ENCODE measurements at regions not wholly inside any gene's neighbourhood (a gene's known extent, or its start where the extent isn't known, plus 50 kb on each side); places are given as distances from the start of the nearest gene placed in this dataset.

DNA sequence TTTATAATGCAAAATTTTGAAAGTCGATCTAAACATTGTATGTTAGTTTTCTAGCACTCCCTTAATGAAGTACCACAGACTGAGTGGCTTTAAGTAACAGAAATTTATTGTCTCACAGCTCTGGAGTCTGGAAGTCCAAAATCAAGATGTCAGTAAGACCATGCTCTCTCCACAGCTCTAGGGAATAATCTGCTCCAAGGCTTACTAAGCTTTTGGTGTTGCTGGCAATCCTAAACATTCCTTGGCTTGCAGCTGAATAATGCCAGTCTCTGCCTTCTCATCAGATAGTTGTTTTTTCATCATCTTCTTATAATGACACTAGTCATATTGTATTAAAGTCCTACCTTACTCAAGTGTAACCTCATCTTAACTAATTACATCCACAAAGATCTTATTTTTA is 102.2 kb downstream of the RASSF9 start:
- TF ChIP-seq, protein P1, sequence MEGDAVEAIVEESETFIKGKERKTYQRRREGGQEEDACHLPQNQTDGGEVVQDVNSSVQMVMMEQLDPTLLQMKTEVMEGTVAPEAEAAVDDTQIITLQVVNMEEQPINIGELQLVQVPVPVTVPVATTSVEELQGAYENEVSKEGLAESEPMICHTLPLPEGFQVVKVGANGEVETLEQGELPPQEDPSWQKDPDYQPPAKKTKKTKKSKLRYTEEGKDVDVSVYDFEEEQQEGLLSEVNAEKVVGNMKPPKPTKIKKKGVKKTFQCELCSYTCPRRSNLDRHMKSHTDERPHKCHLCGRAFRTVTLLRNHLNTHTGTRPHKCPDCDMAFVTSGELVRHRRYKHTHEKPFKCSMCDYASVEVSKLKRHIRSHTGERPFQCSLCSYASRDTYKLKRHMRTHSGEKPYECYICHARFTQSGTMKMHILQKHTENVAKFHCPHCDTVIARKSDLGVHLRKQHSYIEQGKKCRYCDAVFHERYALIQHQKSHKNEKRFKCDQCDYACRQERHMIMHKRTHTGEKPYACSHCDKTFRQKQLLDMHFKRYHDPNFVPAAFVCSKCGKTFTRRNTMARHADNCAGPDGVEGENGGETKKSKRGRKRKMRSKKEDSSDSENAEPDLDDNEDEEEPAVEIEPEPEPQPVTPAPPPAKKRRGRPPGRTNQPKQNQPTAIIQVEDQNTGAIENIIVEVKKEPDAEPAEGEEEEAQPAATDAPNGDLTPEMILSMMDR (IDR thresholded peaks at IDR 0.05; ENCODE audit: low read depth, low read length), result no peak
- TF ChIP-seq EZH2phosphoT487 (IDR thresholded peaks at IDR 0.05; ENCODE audit: low read depth), result no peak
